Chondrocyte (in vitro differentiated cells): ENCODE measurements at regions not wholly inside any gene's neighbourhood (a gene's known extent, or its start where the extent isn't known, plus 50 kb on each side); places are given as distances from the start of the nearest gene placed in this dataset.

ENCODE experiments used
- DNase-seq: peaks from one replicate; pipeline ENCODE4 v3.0.0; 2021; ENCODE audit warnings: mixed read lengths, low spot score
- H3K27ac Mint-ChIP-seq: one replicate; pipeline ENCODE4 v1.8.0; 2021; ENCODE audit warnings: mild to moderate bottlenecking, moderate library complexity, mixed read lengths; ENCODE audit not compliant: unreplicated experiment
- H3K27me3 Mint-ChIP-seq: 2 replicates; pipeline ENCODE4 v1.8.0; 2021; ENCODE audit warnings: low read depth, mixed read lengths
- H3K36me3 Mint-ChIP-seq: 2 replicates; pipeline ENCODE4 v1.8.0; 2021; ENCODE audit warnings: low read depth, mixed read lengths
- H3K4me1 Mint-ChIP-seq: 2 replicates; pipeline ENCODE4 v1.8.0; 2021; ENCODE audit warnings: low read depth, mild to moderate bottlenecking, mixed read lengths
- H3K4me3 Mint-ChIP-seq: one replicate; pipeline ENCODE4 v1.8.0; 2021; ENCODE audit warnings: mild to moderate bottlenecking, moderate library complexity, mixed read lengths; ENCODE audit not compliant: unreplicated experiment
- H3K9me3 Mint-ChIP-seq: 2 replicates; pipeline ENCODE4 v1.8.0; 2021; ENCODE audit warnings: low read depth, mixed read lengths
- TF ChIP-seq, protein P1 (sequence below): fragments of 200-600 bp; sonication (generic); IDR thresholded peaks from 2 replicates; pipeline ENCODE4 v1.5.0; 2021; ENCODE audit warnings: antibody characterized with exemption, mild to moderate bottlenecking, moderate library complexity

DNA sequence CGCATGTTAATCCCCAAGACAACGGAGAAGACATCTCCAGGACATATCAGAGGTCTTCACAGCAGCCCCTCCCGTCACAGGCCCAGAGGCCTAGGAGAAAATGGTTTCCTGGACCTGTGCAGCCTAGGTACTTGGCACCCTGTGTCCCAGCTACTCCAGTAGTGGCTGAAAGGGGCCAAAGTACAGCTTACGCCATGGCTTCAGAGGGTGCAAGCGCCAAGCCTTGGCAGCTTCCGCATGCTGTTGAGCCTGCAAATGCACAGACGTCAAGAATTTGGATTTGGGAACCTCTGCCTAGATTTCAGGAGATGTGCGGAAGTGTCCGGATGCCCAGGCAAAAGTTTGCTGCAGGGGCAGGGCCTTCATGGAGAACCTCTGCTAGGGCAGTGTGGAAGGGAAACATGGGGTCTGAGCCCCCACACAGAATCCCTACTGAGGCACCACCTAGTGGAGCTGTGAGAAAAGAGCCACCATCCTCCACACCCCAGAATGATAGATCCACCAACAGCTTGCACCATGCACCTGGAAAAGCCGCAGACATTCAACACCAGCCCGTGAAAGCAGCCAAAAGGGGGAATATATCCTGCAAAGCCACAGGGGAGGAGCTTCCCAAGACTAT, 159.3 kb upstream of the COX10 start:
- TF ChIP-seq, protein P1, sequence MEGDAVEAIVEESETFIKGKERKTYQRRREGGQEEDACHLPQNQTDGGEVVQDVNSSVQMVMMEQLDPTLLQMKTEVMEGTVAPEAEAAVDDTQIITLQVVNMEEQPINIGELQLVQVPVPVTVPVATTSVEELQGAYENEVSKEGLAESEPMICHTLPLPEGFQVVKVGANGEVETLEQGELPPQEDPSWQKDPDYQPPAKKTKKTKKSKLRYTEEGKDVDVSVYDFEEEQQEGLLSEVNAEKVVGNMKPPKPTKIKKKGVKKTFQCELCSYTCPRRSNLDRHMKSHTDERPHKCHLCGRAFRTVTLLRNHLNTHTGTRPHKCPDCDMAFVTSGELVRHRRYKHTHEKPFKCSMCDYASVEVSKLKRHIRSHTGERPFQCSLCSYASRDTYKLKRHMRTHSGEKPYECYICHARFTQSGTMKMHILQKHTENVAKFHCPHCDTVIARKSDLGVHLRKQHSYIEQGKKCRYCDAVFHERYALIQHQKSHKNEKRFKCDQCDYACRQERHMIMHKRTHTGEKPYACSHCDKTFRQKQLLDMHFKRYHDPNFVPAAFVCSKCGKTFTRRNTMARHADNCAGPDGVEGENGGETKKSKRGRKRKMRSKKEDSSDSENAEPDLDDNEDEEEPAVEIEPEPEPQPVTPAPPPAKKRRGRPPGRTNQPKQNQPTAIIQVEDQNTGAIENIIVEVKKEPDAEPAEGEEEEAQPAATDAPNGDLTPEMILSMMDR = no peak
- no peak overlapping the region for H3K27ac Mint-ChIP-seq
- H3K9me3 Mint-ChIP-seq = peaks cover 4% of the 10 kb centered on the region
- peaks cover 3% of the 10 kb centered on the region for H3K36me3 Mint-ChIP-seq
- H3K4me3 Mint-ChIP-seq = no peak overlapping the region
- no peaks in the 10 kb centered on the region for H3K4me1 Mint-ChIP-seq
- no peaks in the 10 kb centered on the region for H3K27me3 Mint-ChIP-seq
- DNase-seq = no peak

DNA sequence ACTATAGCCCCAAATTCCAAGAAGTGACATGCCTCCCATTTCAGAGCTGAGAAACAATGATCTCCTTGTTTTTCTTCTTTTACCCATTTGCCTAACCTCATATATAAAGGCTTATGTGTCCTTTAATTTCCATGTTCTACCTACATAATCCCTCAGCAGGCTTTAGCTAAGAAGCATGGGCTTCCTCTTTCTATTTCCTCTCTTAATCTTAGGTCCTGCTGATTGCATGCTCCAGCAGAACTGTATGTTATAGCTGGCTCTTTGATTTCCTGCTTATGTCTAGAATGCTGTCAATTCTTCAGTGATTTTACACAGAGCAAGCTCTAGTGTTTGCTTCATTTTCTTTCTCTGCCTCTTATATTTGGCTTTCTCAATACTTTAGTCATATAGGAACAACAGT, 151.7 kb upstream of the COX10 start:
- H3K27ac Mint-ChIP-seq = no peak overlapping the region
- H3K36me3 Mint-ChIP-seq = peaks cover 1% of the 10 kb centered on the region
- peaks cover 4% of the 10 kb centered on the region for H3K9me3 Mint-ChIP-seq
- H3K27me3 Mint-ChIP-seq = no peaks in the 10 kb centered on the region
- DNase-seq = no peak
- TF ChIP-seq, protein P1 = no peak
- H3K4me3 Mint-ChIP-seq = no peak overlapping the region
- no peaks in the 10 kb centered on the region for H3K4me1 Mint-ChIP-seq

DNA sequence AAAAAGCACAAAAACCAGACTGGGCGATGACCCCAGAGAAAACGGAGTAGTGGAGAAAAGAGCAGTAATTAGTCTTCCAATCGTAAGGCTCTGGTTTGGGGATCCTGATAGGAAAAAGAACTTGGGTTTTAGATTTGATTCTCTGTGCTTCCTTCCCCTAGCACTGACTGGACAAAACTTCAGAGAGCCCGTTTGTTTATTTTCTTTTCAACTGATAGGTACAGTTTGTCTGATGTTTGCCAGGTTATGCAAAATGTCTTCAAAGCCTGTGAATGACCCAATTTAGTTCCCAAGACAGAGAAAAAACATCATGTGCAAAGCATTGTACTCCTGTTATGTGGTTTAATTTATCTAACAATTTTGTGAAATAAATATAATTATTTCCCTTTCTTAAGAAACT, 151.1 kb upstream of the COX10 start:
- Mint-ChIP-seq H3K36me3 (no peaks in the 10 kb centered on the region), H3K4me1 (no peaks in the 10 kb centered on the region), H3K27ac (no peak overlapping the region), H3K4me3 (no peak overlapping the region), H3K27me3 (no peaks in the 10 kb centered on the region), H3K9me3 (no peaks in the 10 kb centered on the region)
- TF ChIP-seq, protein P1 = no peak
- no peak for DNase-seq

DNA sequence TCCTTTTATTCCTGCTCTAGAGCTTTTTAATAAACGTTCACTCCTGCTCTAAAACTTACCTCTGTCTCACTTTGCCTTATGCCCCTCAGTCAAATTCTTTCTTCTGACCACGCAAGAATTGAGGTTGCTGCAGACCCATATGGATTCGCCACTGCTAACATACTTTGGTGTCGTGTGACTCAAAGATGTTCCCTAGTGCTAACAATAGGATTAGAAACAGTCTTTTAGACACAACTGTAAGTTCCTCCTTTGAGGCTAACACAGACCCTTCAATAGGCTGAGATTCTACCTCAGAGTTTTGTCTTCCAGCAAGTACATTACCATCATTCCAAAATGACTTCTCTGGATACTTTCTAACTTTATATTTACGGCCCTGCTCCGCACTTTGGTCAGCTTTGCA, 149.5 kb upstream of the COX10 start:
- TF ChIP-seq, protein P1 = no peak
- Mint-ChIP-seq H3K4me3 (no peak overlapping the region), H3K4me1 (no peaks in the 10 kb centered on the region), H3K27me3 (no peaks in the 10 kb centered on the region), H3K9me3 (no peaks in the 10 kb centered on the region), H3K36me3 (no peaks in the 10 kb centered on the region), H3K27ac (no peak overlapping the region)
- no peak for DNase-seq

DNA sequence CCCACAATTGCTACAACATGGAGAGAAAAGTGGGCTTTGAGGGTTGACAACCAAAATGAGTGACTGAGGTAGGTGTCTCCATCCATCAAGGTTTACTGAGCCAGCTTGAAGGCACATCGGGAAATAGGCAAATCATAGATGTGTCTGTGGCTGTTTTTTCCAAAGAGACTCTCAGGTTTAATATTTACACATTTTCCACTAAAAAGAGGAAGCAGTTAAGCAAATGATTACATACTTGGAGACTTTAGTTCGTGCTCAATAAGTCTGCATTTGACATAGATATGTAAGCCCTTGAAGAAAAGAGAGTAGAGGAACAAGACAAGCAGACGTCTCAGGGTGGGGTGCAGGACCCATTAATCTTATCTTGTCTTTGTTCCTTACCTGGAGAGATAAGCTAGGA, 148.9 kb upstream of the COX10 start:
- H3K4me1 Mint-ChIP-seq = no peaks in the 10 kb centered on the region

More for the DNA sequence above, 148.9 kb upstream of the COX10 start:
- Mint-ChIP-seq H3K4me3 (no peak overlapping the region), H3K27ac (no peak overlapping the region), H3K27me3 (no peaks in the 10 kb centered on the region), H3K9me3 (no peaks in the 10 kb centered on the region), H3K36me3 (no peaks in the 10 kb centered on the region)
- DNase-seq = no peak
- TF ChIP-seq, protein P1 = no peak
